K562 (cell line): ENCODE measurements at regions not wholly inside any gene's neighbourhood (a gene's known extent, or its start where the extent isn't known, plus 50 kb on each side); places are given as distances from the start of the nearest gene placed in this dataset.
A peak's percentile ranks its signal among the peaks of the same experiment; 100 is the strongest.

Source experiments
- DMBX1 ChIP-seq: fragments of 250-450 bp; sonication (Bioruptor Pico); IDR thresholded peaks from 2 replicates; pipeline ENCODE4 v1.8.0; 2022; ENCODE audit warnings: inconsistent platforms, mild to moderate bottlenecking, moderate library complexity, borderline replicate concordance
- L3MBTL2 ChIP-seq: fragments of 450-650 bp; IDR thresholded peaks from 2 replicates; pipeline ENCODE4 v1.6.1; 2016; ENCODE audit warnings: mild to moderate bottlenecking, moderate library complexity
- NCOA1 ChIP-seq: fragments of 450-650 bp; IDR thresholded peaks from 2 replicates; pipeline ENCODE4 v1.6.1; 2016; ENCODE audit warnings: low read depth
- NFE2L1 ChIP-seq: fragments of 450-650 bp; IDR thresholded peaks from 2 replicates; pipeline ENCODE4 v1.6.1; 2016; ENCODE audit warnings: missing genetic modification characterization, low read depth, mild to moderate bottlenecking, missing compliant biosample characterization, moderate library complexity, borderline replicate concordance
- POLR3A ChIP-seq: IDR thresholded peaks from 2 replicates; pipeline ENCODE4 v1.6.1; 2011; ENCODE audit warnings: borderline replicate concordance, mild to moderate bottlenecking, moderate library complexity; ENCODE audit not compliant: insufficient read length, insufficient read depth; ENCODE audit errors: extremely low read depth
- RB1 ChIP-seq: fragments of 450-650 bp; IDR thresholded peaks from 2 replicates; pipeline ENCODE4 v1.6.1; 2017; ENCODE audit warnings: low read depth, mild to moderate bottlenecking
- ZC3H4 ChIP-seq: sonication (generic); formaldehyde crosslinking; IDR thresholded peaks from 2 replicates; pipeline ENCODE4 v1.9.0; 2021; ENCODE audit warnings: missing genetic modification reagents, borderline replicate concordance
- ZEB2 ChIP-seq: fragments of 450-650 bp; IDR thresholded peaks from 2 replicates; pipeline ENCODE4 v1.6.1; 2016
- ZNF175 ChIP-seq: fragments of 200-800 bp; sonication (Bioruptor generic); IDR thresholded peaks from 2 replicates; pipeline ENCODE4 v1.6.1; 2016; ENCODE audit warnings: low read depth, mild to moderate bottlenecking, missing genetic modification characterization, missing compliant biosample characterization
- ZNF584 ChIP-seq: fragments of 200-800 bp; sonication (Bioruptor generic); IDR thresholded peaks from 2 replicates; pipeline ENCODE4 v1.6.1; 2016; ENCODE audit warnings: low read depth, mild to moderate bottlenecking, missing genetic modification characterization, missing compliant biosample characterization
- ZNF717 ChIP-seq: fragments of 250-450 bp; sonication (Bioruptor Pico); IDR thresholded peaks from 2 replicates; pipeline ENCODE4 v1.5.0; 2021
- ZSCAN32 ChIP-seq: fragments of 450-650 bp; formaldehyde crosslinking; IDR thresholded peaks from 2 replicates; pipeline ENCODE4 v1.4.0; 2020; ENCODE audit warnings: mild to moderate bottlenecking, moderate library complexity
- TF ChIP-seq, protein P1 (sequence below): fragments of 250-450 bp; sonication (Bioruptor Pico); IDR thresholded peaks from 2 replicates; pipeline ENCODE4 v1.9.0; 2021; ENCODE audit warnings: mild to moderate bottlenecking
- TF ChIP-seq, protein P2 (sequence below): fragments of 200-800 bp; sonication (Bioruptor generic); IDR thresholded peaks from 2 replicates; pipeline ENCODE4 v1.6.1; 2016; ENCODE audit warnings: missing genetic modification characterization, missing compliant biosample characterization
- TF ChIP-seq, protein P3 (sequence below): fragments of 450-650 bp; IDR thresholded peaks from 2 replicates; pipeline ENCODE4 v1.6.1; 2017; ENCODE audit warnings: antibody characterized with exemption, mild to moderate bottlenecking
- TF ChIP-seq, protein P4 (sequence below): sonication (generic); formaldehyde crosslinking; IDR thresholded peaks from 2 replicates; pipeline ENCODE4 v1.8.0; 2022; ENCODE audit warnings: mild to moderate bottlenecking, low read depth, missing genetic modification reagents
- TF ChIP-seq, protein P5 (sequence below): fragments of 250-450 bp; sonication (Bioruptor Pico); IDR thresholded peaks from 2 replicates; pipeline ENCODE4 v1.8.0; 2022; ENCODE audit warnings: moderate library complexity, mild to moderate bottlenecking, inconsistent platforms

DNA sequence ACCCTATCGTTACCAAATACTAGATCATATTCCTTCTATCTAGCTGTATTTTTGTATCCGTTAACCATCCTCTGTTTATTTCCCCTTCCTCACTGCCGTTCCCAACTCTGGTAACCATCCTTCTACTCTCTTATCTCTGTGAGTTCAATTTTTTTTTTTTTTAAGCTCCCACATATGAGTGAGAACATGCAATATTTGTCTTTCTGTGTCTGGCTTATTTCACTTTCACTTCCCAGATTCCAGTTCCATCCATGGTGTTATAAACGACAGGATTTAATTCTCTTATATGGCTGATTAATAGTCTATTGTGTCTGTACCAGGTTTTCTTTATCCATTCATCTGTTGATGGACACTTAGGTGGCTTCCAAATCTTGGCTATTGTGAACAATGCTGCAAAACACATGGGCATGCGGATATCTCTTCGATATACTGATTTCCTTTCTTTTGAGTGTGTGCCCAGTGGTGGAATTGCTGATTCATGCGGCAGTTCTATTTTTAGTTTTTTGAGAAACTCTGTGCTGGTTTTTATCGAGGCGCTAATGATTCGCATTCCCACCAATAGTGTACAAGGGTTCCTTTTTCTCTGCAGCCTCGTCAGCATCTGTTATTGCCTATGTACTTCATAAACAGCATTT, 599.6 kb downstream of the TMEM114 start (continued):
- TF ChIP-seq POLR3A (no peak), NCOA1 (no peak), ZNF584 (CRISPR knock-in tag) (no peak), ZEB2 (no peak), ZC3H4 (CRISPR knock-in tag) (no peak), NFE2L1 (tag) (no peak), ZNF717 (CRISPR knock-in tag) (no peak), L3MBTL2 (peak; percentile 68), RB1 (no peak), DMBX1 (CRISPR knock-in tag) (no peak), ZSCAN32 (CRISPR knock-in tag) (no peak), ZNF175 (CRISPR knock-in tag) (no peak)
- TF ChIP-seq, protein P1, sequence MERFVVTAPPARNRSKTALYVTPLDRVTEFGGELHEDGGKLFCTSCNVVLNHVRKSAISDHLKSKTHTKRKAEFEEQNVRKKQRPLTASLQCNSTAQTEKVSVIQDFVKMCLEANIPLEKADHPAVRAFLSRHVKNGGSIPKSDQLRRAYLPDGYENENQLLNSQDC (CRISPR knock-in tag): no peak
- TF ChIP-seq, protein P2, sequence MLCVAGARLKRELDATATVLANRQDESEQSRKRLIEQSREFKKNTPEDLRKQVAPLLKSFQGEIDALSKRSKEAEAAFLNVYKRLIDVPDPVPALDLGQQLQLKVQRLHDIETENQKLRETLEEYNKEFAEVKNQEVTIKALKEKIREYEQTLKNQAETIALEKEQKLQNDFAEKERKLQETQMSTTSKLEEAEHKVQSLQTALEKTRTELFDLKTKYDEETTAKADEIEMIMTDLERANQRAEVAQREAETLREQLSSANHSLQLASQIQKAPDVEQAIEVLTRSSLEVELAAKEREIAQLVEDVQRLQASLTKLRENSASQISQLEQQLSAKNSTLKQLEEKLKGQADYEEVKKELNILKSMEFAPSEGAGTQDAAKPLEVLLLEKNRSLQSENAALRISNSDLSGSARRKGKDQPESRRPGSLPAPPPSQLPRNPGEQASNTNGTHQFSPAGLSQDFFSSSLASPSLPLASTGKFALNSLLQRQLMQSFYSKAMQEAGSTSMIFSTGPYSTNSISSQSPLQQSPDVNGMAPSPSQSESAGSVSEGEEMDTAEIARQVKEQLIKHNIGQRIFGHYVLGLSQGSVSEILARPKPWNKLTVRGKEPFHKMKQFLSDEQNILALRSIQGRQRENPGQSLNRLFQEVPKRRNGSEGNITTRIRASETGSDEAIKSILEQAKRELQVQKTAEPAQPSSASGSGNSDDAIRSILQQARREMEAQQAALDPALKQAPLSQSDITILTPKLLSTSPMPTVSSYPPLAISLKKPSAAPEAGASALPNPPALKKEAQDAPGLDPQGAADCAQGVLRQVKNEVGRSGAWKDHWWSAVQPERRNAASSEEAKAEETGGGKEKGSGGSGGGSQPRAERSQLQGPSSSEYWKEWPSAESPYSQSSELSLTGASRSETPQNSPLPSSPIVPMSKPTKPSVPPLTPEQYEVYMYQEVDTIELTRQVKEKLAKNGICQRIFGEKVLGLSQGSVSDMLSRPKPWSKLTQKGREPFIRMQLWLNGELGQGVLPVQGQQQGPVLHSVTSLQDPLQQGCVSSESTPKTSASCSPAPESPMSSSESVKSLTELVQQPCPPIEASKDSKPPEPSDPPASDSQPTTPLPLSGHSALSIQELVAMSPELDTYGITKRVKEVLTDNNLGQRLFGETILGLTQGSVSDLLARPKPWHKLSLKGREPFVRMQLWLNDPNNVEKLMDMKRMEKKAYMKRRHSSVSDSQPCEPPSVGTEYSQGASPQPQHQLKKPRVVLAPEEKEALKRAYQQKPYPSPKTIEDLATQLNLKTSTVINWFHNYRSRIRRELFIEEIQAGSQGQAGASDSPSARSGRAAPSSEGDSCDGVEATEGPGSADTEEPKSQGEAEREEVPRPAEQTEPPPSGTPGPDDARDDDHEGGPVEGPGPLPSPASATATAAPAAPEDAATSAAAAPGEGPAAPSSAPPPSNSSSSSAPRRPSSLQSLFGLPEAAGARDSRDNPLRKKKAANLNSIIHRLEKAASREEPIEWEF (CRISPR knock-in tag): no peak
- TF ChIP-seq, protein P3, sequence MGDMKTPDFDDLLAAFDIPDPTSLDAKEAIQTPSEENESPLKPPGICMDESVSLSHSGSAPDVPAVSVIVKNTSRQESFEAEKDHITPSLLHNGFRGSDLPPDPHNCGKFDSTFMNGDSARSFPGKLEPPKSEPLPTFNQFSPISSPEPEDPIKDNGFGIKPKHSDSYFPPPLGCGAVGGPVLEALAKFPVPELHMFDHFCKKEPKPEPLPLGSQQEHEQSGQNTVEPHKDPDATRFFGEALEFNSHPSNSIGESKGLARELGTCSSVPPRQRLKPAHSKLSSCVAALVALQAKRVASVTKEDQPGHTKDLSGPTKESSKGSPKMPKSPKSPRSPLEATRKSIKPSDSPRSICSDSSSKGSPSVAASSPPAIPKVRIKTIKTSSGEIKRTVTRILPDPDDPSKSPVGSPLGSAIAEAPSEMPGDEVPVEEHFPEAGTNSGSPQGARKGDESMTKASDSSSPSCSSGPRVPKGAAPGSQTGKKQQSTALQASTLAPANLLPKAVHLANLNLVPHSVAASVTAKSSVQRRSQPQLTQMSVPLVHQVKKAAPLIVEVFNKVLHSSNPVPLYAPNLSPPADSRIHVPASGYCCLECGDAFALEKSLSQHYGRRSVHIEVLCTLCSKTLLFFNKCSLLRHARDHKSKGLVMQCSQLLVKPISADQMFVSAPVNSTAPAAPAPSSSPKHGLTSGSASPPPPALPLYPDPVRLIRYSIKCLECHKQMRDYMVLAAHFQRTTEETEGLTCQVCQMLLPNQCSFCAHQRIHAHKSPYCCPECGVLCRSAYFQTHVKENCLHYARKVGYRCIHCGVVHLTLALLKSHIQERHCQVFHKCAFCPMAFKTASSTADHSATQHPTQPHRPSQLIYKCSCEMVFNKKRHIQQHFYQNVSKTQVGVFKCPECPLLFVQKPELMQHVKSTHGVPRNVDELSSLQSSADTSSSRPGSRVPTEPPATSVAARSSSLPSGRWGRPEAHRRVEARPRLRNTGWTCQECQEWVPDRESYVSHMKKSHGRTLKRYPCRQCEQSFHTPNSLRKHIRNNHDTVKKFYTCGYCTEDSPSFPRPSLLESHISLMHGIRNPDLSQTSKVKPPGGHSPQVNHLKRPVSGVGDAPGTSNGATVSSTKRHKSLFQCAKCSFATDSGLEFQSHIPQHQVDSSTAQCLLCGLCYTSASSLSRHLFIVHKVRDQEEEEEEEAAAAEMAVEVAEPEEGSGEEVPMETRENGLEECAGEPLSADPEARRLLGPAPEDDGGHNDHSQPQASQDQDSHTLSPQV: peak; percentile 73
- TF ChIP-seq, protein P4, sequence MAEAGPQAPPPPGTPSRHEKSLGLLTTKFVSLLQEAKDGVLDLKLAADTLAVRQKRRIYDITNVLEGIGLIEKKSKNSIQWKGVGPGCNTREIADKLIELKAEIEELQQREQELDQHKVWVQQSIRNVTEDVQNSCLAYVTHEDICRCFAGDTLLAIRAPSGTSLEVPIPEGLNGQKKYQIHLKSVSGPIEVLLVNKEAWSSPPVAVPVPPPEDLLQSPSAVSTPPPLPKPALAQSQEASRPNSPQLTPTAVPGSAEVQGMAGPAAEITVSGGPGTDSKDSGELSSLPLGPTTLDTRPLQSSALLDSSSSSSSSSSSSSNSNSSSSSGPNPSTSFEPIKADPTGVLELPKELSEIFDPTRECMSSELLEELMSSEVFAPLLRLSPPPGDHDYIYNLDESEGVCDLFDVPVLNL (CRISPR knock-in tag): no peak
- TF ChIP-seq, protein P5, sequence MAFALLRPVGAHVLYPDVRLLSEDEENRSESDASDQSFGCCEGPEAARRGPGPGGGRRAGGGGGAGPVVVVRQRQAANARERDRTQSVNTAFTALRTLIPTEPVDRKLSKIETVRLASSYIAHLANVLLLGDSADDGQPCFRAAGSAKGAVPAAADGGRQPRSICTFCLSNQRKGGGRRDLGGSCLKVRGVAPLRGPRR: no peak
